IPS-11a (cell line): ENCODE measurements at regions not wholly inside any gene's neighbourhood (a gene's known extent, or its start where the extent isn't known, plus 50 kb on each side); places are given as distances from the start of the nearest gene placed in this dataset.
"Not testable (repeated sequence)": the region's sequence is repeated elsewhere in the genome, so short reads cannot be mapped to it uniquely, and the experiment has no call there.

ENCODE experiments used
- H3K4me3 ChIP-seq: one replicate; pipeline ENCODE4 v1.5.1; 2013; ENCODE audit warnings: low read depth, low read length, control low read depth

- no peak overlapping the region for H3K4me3 ChIP-seq
Measured at GRCh38 chr1:58932859-58933598, 149.2 kb upstream of the JUN start.

- no peak overlapping the region for H3K4me3 ChIP-seq
Measured at GRCh38 chr1:58933599-58933926, 149.7 kb upstream of the JUN start.

- no peak overlapping the region for H3K4me3 ChIP-seq
Measured at GRCh38 chr1:58934706-58935105, 150.9 kb upstream of the JUN start.

- H3K4me3 ChIP-seq: no peak overlapping the region
Measured at GRCh38 chr1:58936973-58937372, 153.1 kb upstream of the JUN start.

- H3K4me3 ChIP-seq: no peak overlapping the region
Measured at GRCh38 chr1:58939146-58939545, 155.3 kb upstream of the JUN start.

- H3K4me3 ChIP-seq: no peak overlapping the region
Measured at GRCh38 chr1:58939666-58940370, 156.0 kb upstream of the JUN start.

GRCh38 chr1:58941471-58942289, 157.8 kb upstream of the JUN start:
- no peak overlapping the region for H3K4me3 ChIP-seq

GRCh38 chr1:58942759-58943191, 158.9 kb upstream of the JUN start:
- H3K4me3 ChIP-seq: no peak overlapping the region

GRCh38 chr1:58943776-58944175, 159.9 kb upstream of the JUN start:
- no peak overlapping the region for H3K4me3 ChIP-seq

- no peak overlapping the region for H3K4me3 ChIP-seq
Measured at GRCh38 chr1:58944439-58944838, 160.6 kb upstream of the JUN start.

GRCh38 chr1:58946390-58946789, 162.5 kb upstream of the JUN start:
- no peak overlapping the region for H3K4me3 ChIP-seq

GRCh38 chr1:58948671-58949070, 164.8 kb upstream of the JUN start:
- H3K4me3 ChIP-seq: no peak overlapping the region

- H3K4me3 ChIP-seq: no peak overlapping the region
Measured at GRCh38 chr1:58949551-58950220, 165.8 kb upstream of the JUN start.

GRCh38 chr1:58950897-58951296, 167.1 kb upstream of the JUN start:
- no peak overlapping the region for H3K4me3 ChIP-seq

- not testable (repeated sequence) for H3K4me3 ChIP-seq
Measured at GRCh38 chr1:58953951-58954350, 170.1 kb upstream of the JUN start.

GRCh38 chr1:58963287-58963686, 179.4 kb upstream of the JUN start:
- H3K4me3 ChIP-seq: not testable (repeated sequence)

GRCh38 chr1:58964428-58964827, 180.6 kb upstream of the JUN start:
- H3K4me3 ChIP-seq: no peak overlapping the region

- no peak overlapping the region for H3K4me3 ChIP-seq
Measured at GRCh38 chr1:58964880-58965279, 181.0 kb upstream of the JUN start.

GRCh38 chr1:58966103-58966916, 182.5 kb upstream of the JUN start:
- no peak overlapping the region for H3K4me3 ChIP-seq
